ENCODE measurements at regions not wholly inside any gene's neighbourhood (a gene's known extent, or its start where the extent isn't known, plus 50 kb on each side); places are given as distances from the start of the nearest gene placed in this dataset.

- H3K36me3 ChIP-seq (ENCODE audit: insufficient read depth, low read length) = no peaks in the 10 kb centered on the region
- H3K27ac Mint-ChIP-seq = no peak overlapping the region
- no peak overlapping the region for H3K4me3 Mint-ChIP-seq
- no peaks in the 10 kb centered on the region for H3K27me3 ChIP-seq (ENCODE audit: insufficient read depth, low read length)
- H3K4me1 ChIP-seq (ENCODE audit: insufficient read depth, low read length) = no peaks in the 10 kb centered on the region
- intact Hi-C loops (cut with micrococcal nuclease) = no loop called here
- peaks cover 15 to 20% of the 10 kb centered on the region in 2 donors for H3K27me3 Mint-ChIP-seq
- H3K4me3 ChIP-seq (ENCODE audit: low read length in 2 of 2) = no peak overlapping the region
- H3K9me3 ChIP-seq (ENCODE audit: control insufficient read depth in 1 of 2, low read length in 2 of 2) = no peaks in the 10 kb centered on the region
- ChIA-PET POLR2A (ENCODE audit: partially characterized antibody) (no interaction called here), CTCF (ENCODE audit: partially characterized antibody) (interaction anchor here (1.0 kb wide), 1 partner anchor 11 kb away, joined by 3 read pairs; no protein-coding TSS in a partner anchor)
- H3K36me3 Mint-ChIP-seq = peaks cover 3 to 8% of the 10 kb centered on the region in 2 donors
- peaks cover 0 to 2% (median 0%) of the 10 kb centered on the region in 4 donors for H3K4me1 Mint-ChIP-seq
- H3K27ac ChIP-seq (ENCODE audit: low read depth, low read length) = no peak overlapping the region
- peaks cover 0 to 22% (median 16%) of the 10 kb centered on the region in 8 donors for H3K9me3 Mint-ChIP-seq
- no peak for DNase-seq
These were observed 85.8 kb upstream of the MVB12B start for GRCh38 chr9:126240835-126241234.

GRCh38 chr9:126248680-126249079, 77.9 kb upstream of the MVB12B start:
- Mint-ChIP-seq H3K27ac (peak overlapping the region in 1 of 7 donors; percentile 62), H3K4me3 (no peak overlapping the region), H3K9me3 (peaks cover 0 to 26% (median 12%) of the 10 kb centered on the region in 8 donors), H3K36me3 (peaks cover 3 to 8% of the 10 kb centered on the region in 2 donors), H3K4me1 (no peaks in the 10 kb centered on the region), H3K27me3 (peaks cover 17 to 28% of the 10 kb centered on the region in 2 donors)
- CTCF ChIA-PET (ENCODE audit: partially characterized antibody) = no interaction called here
- no peaks in the 10 kb centered on the region for H3K27me3 ChIP-seq (ENCODE audit: insufficient read depth, low read length)
- POLR2A ChIA-PET (ENCODE audit: partially characterized antibody) = no interaction called here
- no peak for DNase-seq
- H3K36me3 ChIP-seq (ENCODE audit: insufficient read depth, low read length) = no peaks in the 10 kb centered on the region
- no peak overlapping the region for H3K4me3 ChIP-seq (ENCODE audit: low read length in 2 of 2)
- no peak overlapping the region for H3K27ac ChIP-seq (ENCODE audit: low read depth, low read length)
- H3K4me1 ChIP-seq (ENCODE audit: insufficient read depth, low read length) = no peaks in the 10 kb centered on the region
- intact Hi-C loops (cut with micrococcal nuclease) = no loop called here
- no peaks in the 10 kb centered on the region for H3K9me3 ChIP-seq (ENCODE audit: control insufficient read depth in 1 of 2, low read length in 2 of 2)

- no peak for DNase-seq
- Histone ChIP-seq H3K9me3 (ENCODE audit: control insufficient read depth in 1 of 2, low read length in 2 of 2) (no peaks in the 10 kb centered on the region), H3K4me1 (ENCODE audit: insufficient read depth, low read length) (no peaks in the 10 kb centered on the region), H3K27me3 (ENCODE audit: insufficient read depth, low read length) (peaks cover 12% of the 10 kb centered on the region), H3K36me3 (ENCODE audit: insufficient read depth, low read length) (no peaks in the 10 kb centered on the region), H3K4me3 (ENCODE audit: low read length in 2 of 2) (no peak overlapping the region), H3K27ac (ENCODE audit: low read depth, low read length) (no peak overlapping the region)
- H3K27me3 Mint-ChIP-seq = peaks cover 35% of the 10 kb centered on the region in 2 donors
- no peaks in the 10 kb centered on the region for H3K36me3 Mint-ChIP-seq
- ChIA-PET POLR2A (ENCODE audit: partially characterized antibody) (no interaction called here), CTCF (ENCODE audit: partially characterized antibody) (no interaction called here)
- no peak overlapping the region for H3K27ac Mint-ChIP-seq
- peaks cover 0 to 9% (median 5%) of the 10 kb centered on the region in 8 donors for H3K9me3 Mint-ChIP-seq
- H3K4me3 Mint-ChIP-seq = no peak overlapping the region
- peaks cover 0 to 9% (median 6%) of the 10 kb centered on the region in 4 donors for H3K4me1 Mint-ChIP-seq
- intact Hi-C loops (cut with micrococcal nuclease) = no loop called here
These were observed 64.9 kb upstream of the MVB12B start for GRCh38 chr9:126261584-126262356.

DNA sequence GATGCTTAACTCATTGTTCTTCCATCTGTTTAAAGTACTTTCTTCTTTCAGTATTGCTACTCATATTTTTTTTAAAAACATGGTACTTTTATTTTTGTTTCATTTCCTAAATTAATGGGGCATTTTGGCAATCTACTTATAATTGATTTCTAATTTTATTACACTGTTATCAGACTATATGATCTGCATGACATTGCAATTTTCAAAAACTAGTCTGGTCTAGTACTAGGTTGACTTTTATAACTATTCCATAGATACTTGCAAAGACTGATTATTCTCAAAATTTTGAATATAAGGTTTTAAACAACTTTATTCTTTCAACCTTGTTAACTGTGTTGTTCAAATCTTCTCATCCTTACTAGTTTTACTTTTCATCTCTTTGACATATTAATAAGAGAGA, 63.9 kb upstream of the MVB12B start:
- Histone ChIP-seq H3K9me3 (ENCODE audit: control insufficient read depth in 1 of 2, low read length in 2 of 2) (no peaks in the 10 kb centered on the region), H3K36me3 (ENCODE audit: insufficient read depth, low read length) (no peaks in the 10 kb centered on the region), H3K27ac (ENCODE audit: low read depth, low read length) (no peak overlapping the region), H3K4me3 (ENCODE audit: low read length in 2 of 2) (no peak overlapping the region), H3K4me1 (ENCODE audit: insufficient read depth, low read length) (no peaks in the 10 kb centered on the region), H3K27me3 (ENCODE audit: insufficient read depth, low read length) (peaks cover 8% of the 10 kb centered on the region)
- no peak overlapping the region for H3K27ac Mint-ChIP-seq
- no peaks in the 10 kb centered on the region for H3K36me3 Mint-ChIP-seq
- ChIA-PET CTCF (ENCODE audit: partially characterized antibody) (no interaction called here), POLR2A (ENCODE audit: partially characterized antibody) (no interaction called here)
- H3K9me3 Mint-ChIP-seq = peaks cover 0 to 9% (median 5%) of the 10 kb centered on the region in 8 donors
- intact Hi-C loops (cut with micrococcal nuclease) = no loop called here
- H3K4me1 Mint-ChIP-seq = peaks cover 0 to 9% (median 6%) of the 10 kb centered on the region in 4 donors
- no peak for DNase-seq
- H3K27me3 Mint-ChIP-seq = peaks cover 32 to 34% of the 10 kb centered on the region in 2 donors
- no peak overlapping the region for H3K4me3 Mint-ChIP-seq

DNA sequence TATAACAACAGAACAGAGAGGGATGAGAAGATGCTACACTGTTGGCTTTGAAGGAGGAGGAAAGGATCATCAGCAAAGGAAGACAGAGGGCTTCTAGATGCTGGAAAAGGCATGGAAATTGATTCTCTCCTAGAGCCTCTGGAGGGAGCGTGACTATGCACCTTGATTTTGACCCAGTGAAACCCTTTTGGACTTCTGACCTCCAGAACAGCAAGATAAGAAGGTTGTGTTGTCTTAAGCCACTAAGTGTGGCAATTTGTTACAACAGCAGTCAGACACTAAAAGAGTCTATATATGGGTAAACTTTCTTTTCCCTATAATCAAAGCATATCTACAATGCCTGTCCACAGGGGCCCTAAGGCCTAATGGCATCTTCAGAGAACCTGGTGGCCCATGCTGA, 56.1 kb upstream of the MVB12B start:
- Histone ChIP-seq H3K9me3 (ENCODE audit: control insufficient read depth in 1 of 2, low read length in 2 of 2) (no peaks in the 10 kb centered on the region), H3K27ac (ENCODE audit: low read depth, low read length) (no peak overlapping the region), H3K4me3 (ENCODE audit: low read length in 2 of 2) (no peak overlapping the region), H3K27me3 (ENCODE audit: insufficient read depth, low read length) (peaks cover 3% of the 10 kb centered on the region), H3K4me1 (ENCODE audit: insufficient read depth, low read length) (no peaks in the 10 kb centered on the region), H3K36me3 (ENCODE audit: insufficient read depth, low read length) (no peaks in the 10 kb centered on the region)
- H3K9me3 Mint-ChIP-seq = peaks cover 0 to 10% (median 3%) of the 10 kb centered on the region in 8 donors
- DNase-seq = no peak
- intact Hi-C loops (cut with micrococcal nuclease) = no loop called here
- no peaks in the 10 kb centered on the region for H3K4me1 Mint-ChIP-seq
- H3K4me3 Mint-ChIP-seq = no peak overlapping the region
- H3K36me3 Mint-ChIP-seq = no peaks in the 10 kb centered on the region
- no peak overlapping the region for H3K27ac Mint-ChIP-seq
- H3K27me3 Mint-ChIP-seq = peaks cover 12 to 15% of the 10 kb centered on the region in 2 donors
- ChIA-PET POLR2A (ENCODE audit: partially characterized antibody) (no interaction called here), CTCF (ENCODE audit: partially characterized antibody) (interaction anchor here (1.5 kb wide), 1 partner anchor 288 kb away, joined by 4 read pairs; no protein-coding TSS in a partner anchor)

DNA sequence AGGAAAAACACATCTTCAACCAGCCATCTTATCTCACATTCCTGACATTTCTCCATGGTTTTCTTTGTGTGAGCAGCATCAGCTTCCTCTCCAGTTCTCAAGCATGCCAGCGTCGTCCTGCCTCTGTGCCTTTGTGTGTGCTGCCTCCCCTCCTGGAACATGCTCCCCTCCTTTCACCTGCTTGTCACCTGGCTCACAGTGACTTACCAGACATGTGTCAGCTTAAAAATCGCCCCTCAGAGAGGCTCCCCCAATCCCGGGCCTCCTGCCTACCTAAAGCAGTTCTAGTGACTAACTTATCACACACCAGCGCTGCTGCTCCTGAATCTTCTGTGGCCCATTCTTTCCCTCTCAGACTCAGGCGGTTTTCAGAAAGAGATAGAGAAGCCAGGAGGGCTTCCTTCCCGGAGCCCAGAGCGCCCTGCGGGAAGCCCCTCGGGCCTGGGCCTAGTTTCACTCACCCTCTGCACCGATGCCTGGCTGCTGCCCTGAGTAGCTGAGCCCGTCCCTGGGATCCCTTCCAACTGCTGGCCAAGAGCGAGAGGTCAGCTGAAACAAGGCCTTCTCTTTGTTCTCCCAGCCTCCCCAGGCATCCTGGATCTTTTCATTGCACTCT, 51.1 kb upstream of the MVB12B start:
- DNase-seq = no peak
- Mint-ChIP-seq H3K36me3 (peaks cover 0 to 3% of the 10 kb centered on the region in 2 donors), H3K4me3 (no peak overlapping the region), H3K4me1 (no peaks in the 10 kb centered on the region), H3K27me3 (peaks cover 27 to 30% of the 10 kb centered on the region in 2 donors), H3K9me3 (peaks cover 2 to 18% (median 5%) of the 10 kb centered on the region in 8 donors), H3K27ac (no peak overlapping the region)
- intact Hi-C loops (cut with micrococcal nuclease) = no loop called here
- Histone ChIP-seq H3K4me3 (ENCODE audit: low read length in 2 of 2) (no peak overlapping the region), H3K27ac (ENCODE audit: low read depth, low read length) (no peak overlapping the region), H3K9me3 (ENCODE audit: control insufficient read depth in 1 of 2, low read length in 2 of 2) (no peaks in the 10 kb centered on the region), H3K27me3 (ENCODE audit: insufficient read depth, low read length) (peaks cover 9% of the 10 kb centered on the region), H3K36me3 (ENCODE audit: insufficient read depth, low read length) (no peaks in the 10 kb centered on the region), H3K4me1 (ENCODE audit: insufficient read depth, low read length) (no peaks in the 10 kb centered on the region)
- POLR2A ChIA-PET (ENCODE audit: partially characterized antibody) = no interaction called here
- CTCF ChIA-PET (ENCODE audit: partially characterized antibody) = no interaction called here

GRCh38 chr9:126276056-126276728, 50.4 kb upstream of the MVB12B start:
- CTCF ChIA-PET (ENCODE audit: partially characterized antibody) = no interaction called here
- no peak overlapping the region for H3K4me3 Mint-ChIP-seq
- H3K27ac Mint-ChIP-seq = no peak overlapping the region
- peaks cover 9% of the 10 kb centered on the region for H3K27me3 ChIP-seq (ENCODE audit: insufficient read depth, low read length)
- H3K36me3 Mint-ChIP-seq = peaks cover 0 to 3% of the 10 kb centered on the region in 2 donors
- intact Hi-C loops (cut with micrococcal nuclease) = no loop called here
- no peaks in the 10 kb centered on the region for H3K4me1 Mint-ChIP-seq
- no peak for DNase-seq
- H3K27ac ChIP-seq (ENCODE audit: low read depth, low read length) = no peak overlapping the region
- no peaks in the 10 kb centered on the region for H3K4me1 ChIP-seq (ENCODE audit: insufficient read depth, low read length)
- no peaks in the 10 kb centered on the region for H3K9me3 ChIP-seq (ENCODE audit: control insufficient read depth in 1 of 2, low read length in 2 of 2)
- H3K4me3 ChIP-seq (ENCODE audit: low read length in 2 of 2) = no peak overlapping the region
- POLR2A ChIA-PET (ENCODE audit: partially characterized antibody) = no interaction called here
- H3K36me3 ChIP-seq (ENCODE audit: insufficient read depth, low read length) = no peaks in the 10 kb centered on the region
- peaks cover 2 to 18% (median 5%) of the 10 kb centered on the region in 8 donors for H3K9me3 Mint-ChIP-seq
- peaks cover 27 to 30% of the 10 kb centered on the region in 2 donors for H3K27me3 Mint-ChIP-seq

All from CD4-positive, alpha-beta memory T cell (primary cell).